Karpas-422 (cell line): ENCODE measurements at regions not wholly inside any gene's neighbourhood (a gene's known extent, or its start where the extent isn't known, plus 50 kb on each side); places are given as distances from the start of the nearest gene placed in this dataset.
A peak's percentile ranks its signal among the peaks of the same experiment; 100 is the strongest.

Source experiments
- DNase-seq: peaks from one replicate; pipeline ENCODE4 v3.0.0-alpha.2; 2015
- H2AFZ ChIP-seq: fragments of 200-600 bp; sonication (generic); 2 replicates; pipeline ENCODE4 v1.6.1; 2014; ENCODE audit warnings: antibody characterized with exemption, low read length, mixed read lengths
- H3K27ac ChIP-seq: fragments of 200-600 bp; sonication (generic); 2 replicates; pipeline ENCODE4 v1.5.1; 2014; ENCODE audit warnings: mild to moderate bottlenecking, low read length, moderate library complexity
- H3K27me3 ChIP-seq: fragments of 200-600 bp; sonication (generic); 2 replicates; pipeline ENCODE4 v1.6.1; 2014; ENCODE audit warnings: low read length, mixed read lengths
- H3K36me3 ChIP-seq: fragments of 200-600 bp; sonication (generic); 2 replicates; pipeline ENCODE4 v1.6.1; 2014; ENCODE audit warnings: low read length, mixed read lengths; ENCODE audit not compliant: insufficient read depth
- H3K4me1 ChIP-seq: fragments of 200-600 bp; sonication (generic); 2 replicates; pipeline ENCODE4 v1.6.1; 2014; ENCODE audit warnings: mild to moderate bottlenecking, low read length, mixed read lengths
- H3K4me2 ChIP-seq: fragments of 200-600 bp; sonication (generic); 2 replicates; pipeline ENCODE4 v1.6.1; 2014; ENCODE audit warnings: low read length, low read depth, mild to moderate bottlenecking; ENCODE audit not compliant: poor library complexity, severe bottlenecking
- H3K4me3 ChIP-seq: fragments of 200-600 bp; sonication (generic); 2 replicates; pipeline ENCODE4 v1.5.1; 2014; ENCODE audit warnings: mild to moderate bottlenecking, antibody characterized with exemption, low read length, mixed read lengths
- H3K79me2 ChIP-seq: fragments of 200-600 bp; sonication (generic); 2 replicates; pipeline ENCODE4 v1.6.1; 2014; ENCODE audit warnings: mild to moderate bottlenecking, low read length, mixed read lengths
- H3K9ac ChIP-seq: fragments of 200-600 bp; sonication (generic); 2 replicates; pipeline ENCODE4 v1.6.0; 2014; ENCODE audit warnings: low read length
- H3K9me2 ChIP-seq: fragments of 200-600 bp; sonication (generic), shearing (Covaris generic); replicated peaks from 2 replicates; pipeline ENCODE4 v1.6.0; 2014; ENCODE audit warnings: mild to moderate bottlenecking, low read length, moderate library complexity; ENCODE audit not compliant: insufficient read depth
- H3K9me3 ChIP-seq: fragments of 300-700, 200-600 bp; sonication (generic); 2 replicates; pipeline ENCODE4 v1.6.1; 2014; ENCODE audit warnings: low read length, mixed read lengths
- H4K20me1 ChIP-seq: fragments of 200-600 bp; sonication (generic); 2 replicates; pipeline ENCODE4 v1.6.1; 2014; ENCODE audit warnings: mild to moderate bottlenecking, antibody characterized with exemption, low read length, low read depth; ENCODE audit not compliant: insufficient read depth

DNA sequence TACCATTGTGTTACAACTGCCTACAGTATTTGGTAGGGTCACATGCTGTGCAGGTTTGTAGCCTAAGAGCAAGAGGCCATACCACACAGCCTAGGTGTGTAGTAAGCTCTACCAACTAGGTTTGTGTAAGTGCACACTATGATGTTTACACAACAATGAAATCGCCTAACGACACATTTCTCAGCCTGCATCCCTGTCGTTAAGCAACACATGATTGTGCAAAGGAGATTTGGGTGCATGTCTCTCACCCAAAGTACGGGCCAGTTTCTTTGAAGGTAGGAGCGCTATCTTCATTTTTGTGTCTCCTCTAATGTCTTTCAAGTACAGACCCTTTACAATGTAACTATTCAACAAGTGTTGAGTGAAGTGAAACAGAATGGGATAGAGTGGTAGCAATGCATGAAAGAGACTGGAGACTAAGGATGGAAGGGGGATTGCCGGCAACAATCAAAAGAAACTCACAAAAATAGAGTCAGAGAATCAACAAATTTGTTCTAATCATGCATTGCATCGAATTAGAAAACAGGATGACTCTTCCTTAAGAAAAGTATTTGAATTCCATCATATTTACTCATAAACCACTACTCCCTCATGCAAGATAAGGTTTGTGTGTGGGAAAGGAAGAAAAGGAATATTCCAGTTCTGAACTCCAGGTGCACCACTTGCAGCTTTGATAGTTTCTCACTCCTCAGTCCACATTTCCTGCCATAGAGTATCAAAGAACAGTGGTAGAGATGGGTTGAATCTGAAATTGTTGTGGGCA lies 60.2 kb upstream of the TNFRSF19 start:
- Histone ChIP-seq H3K4me1 (peaks cover 6% of the 10 kb centered on the region), H3K4me3 (no peak overlapping the region)

DNA sequence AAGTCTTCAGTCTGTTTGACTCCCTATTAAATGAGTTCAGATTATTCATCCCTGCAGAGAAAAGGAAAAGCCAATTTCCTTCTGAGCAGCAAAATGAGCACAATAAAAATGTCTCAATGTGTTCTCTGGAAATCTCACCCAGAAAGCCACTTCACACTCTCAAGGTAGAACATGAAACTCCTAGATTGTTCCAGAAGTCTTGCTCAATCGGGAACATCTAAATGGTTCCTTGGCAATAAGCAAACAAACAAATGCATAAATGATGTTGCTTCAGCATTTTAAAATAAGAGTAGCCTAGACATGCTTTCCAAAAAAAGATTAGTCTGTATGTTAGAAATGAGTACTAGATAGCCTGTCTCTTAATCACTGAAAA lies 59.7 kb upstream of the TNFRSF19 start:
- no peak overlapping the region for H3K4me3 ChIP-seq
- no peak overlapping the region for H3K4me2 ChIP-seq
- DNase-seq: no peak
- no peaks in the 10 kb centered on the region for H4K20me1 ChIP-seq
- H3K4me1 ChIP-seq: peaks cover 6% of the 10 kb centered on the region
- H3K9me3 ChIP-seq: no peaks in the 10 kb centered on the region
- no peak overlapping the region for H3K9ac ChIP-seq
- H3K9me2 ChIP-seq: no peaks in the 10 kb centered on the region
- H2AFZ ChIP-seq: no peak overlapping the region
- H3K79me2 ChIP-seq: no peaks in the 10 kb centered on the region
- H3K36me3 ChIP-seq: no peaks in the 10 kb centered on the region
- H3K27me3 ChIP-seq: no peaks in the 10 kb centered on the region
- H3K27ac ChIP-seq: no peak overlapping the region

More for the DNA sequence above, 60.2 kb upstream of the TNFRSF19 start:
- Histone ChIP-seq H3K27ac (no peak overlapping the region), H3K9ac (no peak overlapping the region), H2AFZ (no peak overlapping the region), H3K27me3 (no peaks in the 10 kb centered on the region), H4K20me1 (no peaks in the 10 kb centered on the region), H3K9me2 (no peaks in the 10 kb centered on the region), H3K4me2 (no peak overlapping the region), H3K79me2 (no peaks in the 10 kb centered on the region), H3K9me3 (no peaks in the 10 kb centered on the region), H3K36me3 (no peaks in the 10 kb centered on the region)
- DNase-seq: peak; percentile 26

DNA sequence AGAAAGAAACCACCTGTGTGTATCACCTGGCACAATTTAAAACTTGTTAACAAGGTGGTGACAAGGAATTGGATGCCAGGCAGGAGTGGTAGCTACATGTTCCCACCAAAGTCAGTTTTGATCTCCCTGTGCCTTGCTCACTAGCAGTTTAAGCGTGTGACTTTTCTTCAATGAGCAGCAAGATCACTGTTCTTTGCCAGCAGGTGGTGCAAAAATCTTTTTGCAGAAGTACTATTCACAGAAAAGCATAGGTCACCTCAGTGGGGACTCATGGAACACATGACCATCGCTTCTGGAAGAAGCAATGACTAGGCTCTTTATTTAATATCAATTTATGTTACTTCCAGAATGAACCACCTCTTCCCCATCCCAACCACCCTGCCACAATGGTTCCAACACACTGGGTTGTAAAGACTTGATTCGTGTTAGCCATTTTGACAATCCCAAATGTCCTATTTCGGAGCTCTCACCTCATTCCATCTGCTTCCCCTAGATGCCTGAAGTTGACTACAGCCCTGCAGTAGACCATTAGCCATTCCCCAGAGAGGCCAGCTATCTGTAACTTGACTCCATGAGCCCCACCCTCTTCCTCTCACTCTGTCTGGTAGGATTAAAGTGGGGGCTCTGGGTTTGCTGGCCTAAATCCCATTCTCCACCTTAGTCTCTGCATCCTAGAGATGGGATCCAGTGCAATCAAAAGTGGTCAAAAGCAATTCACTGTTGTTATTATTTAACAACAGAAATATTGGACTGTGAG lies 59.1 kb upstream of the TNFRSF19 start:
- H3K36me3 ChIP-seq: no peaks in the 10 kb centered on the region
- H3K27me3 ChIP-seq: no peaks in the 10 kb centered on the region
- H3K4me3 ChIP-seq: no peak overlapping the region
- peak; percentile 67 for DNase-seq
- H3K9me3 ChIP-seq: no peaks in the 10 kb centered on the region
- H3K79me2 ChIP-seq: no peaks in the 10 kb centered on the region
- no peaks in the 10 kb centered on the region for H3K9me2 ChIP-seq
- H3K4me1 ChIP-seq: peaks cover 6% of the 10 kb centered on the region
- H2AFZ ChIP-seq: no peak overlapping the region
- H3K4me2 ChIP-seq: no peak overlapping the region
- H4K20me1 ChIP-seq: no peaks in the 10 kb centered on the region
- no peak overlapping the region for H3K9ac ChIP-seq
- no peak overlapping the region for H3K27ac ChIP-seq

DNA sequence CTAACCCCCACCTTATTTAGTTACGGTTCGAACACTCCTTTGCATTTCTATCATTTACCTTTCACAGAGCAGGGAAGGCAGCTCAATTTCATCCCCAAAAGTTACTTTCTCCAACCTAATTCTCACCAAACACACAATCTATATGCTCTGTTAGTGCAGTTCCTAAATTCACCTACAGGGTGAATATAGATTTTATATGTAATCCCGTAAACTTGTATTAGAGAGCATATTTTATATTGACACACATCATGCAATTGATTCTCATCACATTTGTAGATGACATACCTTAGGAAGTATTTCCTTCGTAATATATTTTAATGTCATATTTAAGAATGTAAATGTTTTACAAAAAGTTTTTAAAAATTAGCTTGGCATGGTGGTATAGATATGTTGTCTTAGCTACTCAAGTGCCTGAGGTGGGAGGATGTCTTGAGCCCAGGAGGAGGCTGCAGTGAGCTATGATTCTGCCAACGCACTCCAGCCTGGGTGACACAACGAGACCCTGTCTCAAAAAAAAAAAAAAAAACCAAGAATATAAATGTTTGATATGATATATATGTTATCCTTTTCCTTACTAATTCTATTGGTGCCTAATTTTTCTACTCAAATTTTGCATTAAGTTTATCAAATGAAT lies 57.3 kb upstream of the TNFRSF19 start:
- DNase-seq: peak; percentile 59
- Histone ChIP-seq H3K27ac (no peak overlapping the region), H3K9me3 (no peaks in the 10 kb centered on the region), H3K36me3 (no peaks in the 10 kb centered on the region), H4K20me1 (no peaks in the 10 kb centered on the region), H3K4me3 (no peak overlapping the region), H3K9ac (no peak overlapping the region), H3K9me2 (no peaks in the 10 kb centered on the region), H3K4me1 (peaks cover 6% of the 10 kb centered on the region), H2AFZ (no peak overlapping the region), H3K4me2 (no peak overlapping the region), H3K27me3 (no peaks in the 10 kb centered on the region), H3K79me2 (no peaks in the 10 kb centered on the region)

DNA sequence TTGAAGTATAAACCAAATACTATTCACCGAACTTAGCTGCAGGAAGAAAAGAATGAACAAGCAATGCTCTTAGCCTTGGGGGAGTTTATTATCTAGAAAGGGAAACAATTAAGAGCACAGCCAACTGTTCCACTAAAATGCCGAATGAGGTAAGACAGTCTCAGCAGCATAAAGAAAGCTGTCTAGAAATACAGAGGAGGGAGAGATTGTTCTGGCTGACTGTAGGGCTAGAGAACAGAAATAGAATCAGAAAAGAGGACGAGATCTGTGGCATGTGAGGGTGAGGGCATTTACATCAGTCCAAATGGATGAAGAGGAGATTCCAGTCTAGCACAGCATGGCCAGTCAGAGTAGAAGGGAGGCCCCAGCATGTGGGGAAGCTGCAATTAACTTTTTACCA lies 56.8 kb upstream of the TNFRSF19 start:
- no peaks in the 10 kb centered on the region for H3K9me3 ChIP-seq
- no peaks in the 10 kb centered on the region for H3K9me2 ChIP-seq
- no peaks in the 10 kb centered on the region for H3K27me3 ChIP-seq
- no peak overlapping the region for H3K4me2 ChIP-seq
- H3K4me3 ChIP-seq: no peak overlapping the region
- no peak overlapping the region for H3K27ac ChIP-seq
- H4K20me1 ChIP-seq: no peaks in the 10 kb centered on the region
- H3K4me1 ChIP-seq: peaks cover 6% of the 10 kb centered on the region
- H3K9ac ChIP-seq: no peak overlapping the region
- no peaks in the 10 kb centered on the region for H3K36me3 ChIP-seq
- no peak overlapping the region for H2AFZ ChIP-seq
- no peaks in the 10 kb centered on the region for H3K79me2 ChIP-seq
- no peak for DNase-seq

DNA sequence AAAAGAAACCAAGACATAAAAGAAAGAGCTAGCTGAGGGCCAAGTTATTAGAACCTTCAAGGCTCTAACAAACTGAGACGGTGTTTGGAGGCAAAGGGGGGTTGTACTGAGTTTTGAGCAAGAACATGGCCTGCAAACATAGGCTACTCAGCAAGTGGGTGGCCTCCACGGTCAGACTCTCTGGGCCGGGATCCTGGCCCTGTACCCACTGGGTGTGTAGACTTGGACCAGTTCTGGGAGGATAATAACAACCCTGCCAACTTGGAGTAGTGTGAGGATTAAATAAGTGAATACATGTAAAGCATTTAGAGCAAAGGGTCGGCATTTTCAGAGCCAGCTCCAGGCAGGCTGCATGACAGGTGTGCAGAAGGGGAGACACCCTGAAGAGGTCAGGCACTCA lies 56.1 kb upstream of the TNFRSF19 start:
- Histone ChIP-seq H2AFZ (no peak overlapping the region), H3K9ac (no peak overlapping the region), H3K4me1 (peaks cover 6% of the 10 kb centered on the region), H3K27me3 (no peaks in the 10 kb centered on the region), H3K9me2 (no peaks in the 10 kb centered on the region), H3K9me3 (no peaks in the 10 kb centered on the region), H4K20me1 (no peaks in the 10 kb centered on the region), H3K4me2 (no peak overlapping the region), H3K4me3 (no peak overlapping the region), H3K79me2 (no peaks in the 10 kb centered on the region), H3K36me3 (no peaks in the 10 kb centered on the region), H3K27ac (no peak overlapping the region)
- no peak for DNase-seq

DNA sequence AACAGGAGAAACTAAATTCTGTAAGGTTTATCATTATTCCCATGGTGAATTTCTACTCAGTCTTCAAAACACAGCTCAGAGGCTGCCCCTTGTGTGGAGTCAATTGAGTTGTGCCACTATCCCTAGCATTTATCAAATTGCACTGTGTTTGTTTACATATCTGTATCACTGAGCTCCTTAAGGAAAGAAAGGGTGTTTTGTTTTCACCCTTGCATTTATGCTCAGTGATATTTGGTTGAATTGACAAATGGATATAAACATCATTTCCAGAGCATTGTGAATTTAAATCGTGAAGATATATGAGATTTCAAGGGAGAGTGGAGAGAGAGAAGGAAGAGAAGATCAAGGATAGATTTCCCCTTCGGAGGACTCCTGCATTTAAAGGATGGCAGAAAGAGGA lies 55.1 kb upstream of the TNFRSF19 start:
- H3K4me3 ChIP-seq: no peak overlapping the region
- no peak overlapping the region for H3K27ac ChIP-seq
- H3K27me3 ChIP-seq: no peaks in the 10 kb centered on the region
- H3K79me2 ChIP-seq: no peaks in the 10 kb centered on the region
- H3K9me3 ChIP-seq: no peaks in the 10 kb centered on the region
- H3K9me2 ChIP-seq: no peaks in the 10 kb centered on the region
- H2AFZ ChIP-seq: no peak overlapping the region
- H3K4me2 ChIP-seq: no peak overlapping the region
- H4K20me1 ChIP-seq: no peaks in the 10 kb centered on the region
- no peaks in the 10 kb centered on the region for H3K36me3 ChIP-seq
- H3K4me1 ChIP-seq: peaks cover 6% of the 10 kb centered on the region
- no peak for DNase-seq
- no peak overlapping the region for H3K9ac ChIP-seq

DNA sequence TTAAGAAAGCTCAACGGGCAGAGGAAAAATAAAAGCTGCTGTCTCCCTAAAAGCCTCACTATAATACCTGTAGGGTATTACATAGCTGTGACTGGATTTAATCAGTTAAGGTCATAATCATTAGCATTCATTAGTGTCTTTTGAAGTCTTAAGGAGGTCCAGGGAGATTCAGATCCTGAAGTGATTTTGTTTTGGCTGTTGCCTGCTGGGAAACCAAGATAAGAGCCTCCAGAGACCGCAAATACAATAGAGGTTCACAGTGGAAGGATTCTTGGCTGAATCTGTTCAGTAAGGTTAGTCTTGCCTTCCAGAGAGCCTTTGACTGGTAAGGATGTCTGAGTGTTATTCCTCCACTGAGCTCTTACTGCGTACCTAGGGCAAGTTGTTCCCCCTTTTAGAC lies 54.0 kb upstream of the TNFRSF19 start:
- no peak overlapping the region for H3K4me3 ChIP-seq
- H3K9me2 ChIP-seq: no peaks in the 10 kb centered on the region
- H3K36me3 ChIP-seq: no peaks in the 10 kb centered on the region
- H3K27me3 ChIP-seq: no peaks in the 10 kb centered on the region
- H3K27ac ChIP-seq: no peak overlapping the region
- H4K20me1 ChIP-seq: no peaks in the 10 kb centered on the region
- no peaks in the 10 kb centered on the region for H3K9me3 ChIP-seq
- H3K4me2 ChIP-seq: no peak overlapping the region
- no peak for DNase-seq
- no peak overlapping the region for H3K9ac ChIP-seq
- H3K79me2 ChIP-seq: no peaks in the 10 kb centered on the region
- no peak overlapping the region for H2AFZ ChIP-seq
- peaks cover 4% of the 10 kb centered on the region for H3K4me1 ChIP-seq
